ENCODE measurements at regions not wholly inside any gene's neighbourhood (a gene's known extent, or its start where the extent isn't known, plus 50 kb on each side); places are given as distances from the start of the nearest gene placed in this dataset.

GRCh38 chr6:21707524-21708319, 114.2 kb downstream of the SOX4 start:
- no peak for TF ChIP-seq POLR2A (IDR thresholded peaks at IDR 0.05; ENCODE audit: low read depth, low read length)
- TF ChIP-seq, protein P1, sequence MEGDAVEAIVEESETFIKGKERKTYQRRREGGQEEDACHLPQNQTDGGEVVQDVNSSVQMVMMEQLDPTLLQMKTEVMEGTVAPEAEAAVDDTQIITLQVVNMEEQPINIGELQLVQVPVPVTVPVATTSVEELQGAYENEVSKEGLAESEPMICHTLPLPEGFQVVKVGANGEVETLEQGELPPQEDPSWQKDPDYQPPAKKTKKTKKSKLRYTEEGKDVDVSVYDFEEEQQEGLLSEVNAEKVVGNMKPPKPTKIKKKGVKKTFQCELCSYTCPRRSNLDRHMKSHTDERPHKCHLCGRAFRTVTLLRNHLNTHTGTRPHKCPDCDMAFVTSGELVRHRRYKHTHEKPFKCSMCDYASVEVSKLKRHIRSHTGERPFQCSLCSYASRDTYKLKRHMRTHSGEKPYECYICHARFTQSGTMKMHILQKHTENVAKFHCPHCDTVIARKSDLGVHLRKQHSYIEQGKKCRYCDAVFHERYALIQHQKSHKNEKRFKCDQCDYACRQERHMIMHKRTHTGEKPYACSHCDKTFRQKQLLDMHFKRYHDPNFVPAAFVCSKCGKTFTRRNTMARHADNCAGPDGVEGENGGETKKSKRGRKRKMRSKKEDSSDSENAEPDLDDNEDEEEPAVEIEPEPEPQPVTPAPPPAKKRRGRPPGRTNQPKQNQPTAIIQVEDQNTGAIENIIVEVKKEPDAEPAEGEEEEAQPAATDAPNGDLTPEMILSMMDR (conservative IDR thresholded peaks at IDR 0.05; ENCODE audit: low read depth, low read length) = no peak
- TF ChIP-seq BHLHE40 (IDR thresholded peaks at IDR 0.05; ENCODE audit: low read depth, low read length) = no peak
- TF ChIP-seq, protein P2, sequence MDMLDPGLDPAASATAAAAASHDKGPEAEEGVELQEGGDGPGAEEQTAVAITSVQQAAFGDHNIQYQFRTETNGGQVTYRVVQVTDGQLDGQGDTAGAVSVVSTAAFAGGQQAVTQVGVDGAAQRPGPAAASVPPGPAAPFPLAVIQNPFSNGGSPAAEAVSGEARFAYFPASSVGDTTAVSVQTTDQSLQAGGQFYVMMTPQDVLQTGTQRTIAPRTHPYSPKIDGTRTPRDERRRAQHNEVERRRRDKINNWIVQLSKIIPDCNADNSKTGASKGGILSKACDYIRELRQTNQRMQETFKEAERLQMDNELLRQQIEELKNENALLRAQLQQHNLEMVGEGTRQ (IDR thresholded peaks at IDR 0.05; ENCODE audit: low read depth, low read length) = no peak
- TF ChIP-seq SMC3 (IDR thresholded peaks at IDR 0.05; ENCODE audit: low read depth, low read length) = no peak
- TF ChIP-seq MAZ (IDR thresholded peaks at IDR 0.05; ENCODE audit: borderline replicate concordance, low read depth, low read length) = no peak
- TF ChIP-seq RAD21 (IDR thresholded peaks at IDR 0.05; ENCODE audit: low read length) = no peak
- TF ChIP-seq CHD1 (IDR thresholded peaks at IDR 0.05; ENCODE audit: low read depth, low read length) = no peak
- TF ChIP-seq, protein P3, sequence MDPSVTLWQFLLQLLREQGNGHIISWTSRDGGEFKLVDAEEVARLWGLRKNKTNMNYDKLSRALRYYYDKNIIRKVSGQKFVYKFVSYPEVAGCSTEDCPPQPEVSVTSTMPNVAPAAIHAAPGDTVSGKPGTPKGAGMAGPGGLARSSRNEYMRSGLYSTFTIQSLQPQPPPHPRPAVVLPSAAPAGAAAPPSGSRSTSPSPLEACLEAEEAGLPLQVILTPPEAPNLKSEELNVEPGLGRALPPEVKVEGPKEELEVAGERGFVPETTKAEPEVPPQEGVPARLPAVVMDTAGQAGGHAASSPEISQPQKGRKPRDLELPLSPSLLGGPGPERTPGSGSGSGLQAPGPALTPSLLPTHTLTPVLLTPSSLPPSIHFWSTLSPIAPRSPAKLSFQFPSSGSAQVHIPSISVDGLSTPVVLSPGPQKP (IDR thresholded peaks at IDR 0.05; ENCODE audit: borderline replicate concordance, low read depth, low read length) = no peak
- TF ChIP-seq MXI1 (IDR thresholded peaks at IDR 0.05; ENCODE audit: borderline replicate concordance, low read depth, low read length) = no peak
- TF ChIP-seq MAFK (IDR thresholded peaks at IDR 0.05; ENCODE audit: low read depth, low read length) = no peak
- no peak for TF ChIP-seq CEBPB (IDR thresholded peaks at IDR 0.05; ENCODE audit: low read depth, low read length)
- TF ChIP-seq FOS (IDR thresholded peaks at IDR 0.05; ENCODE audit: low read depth, low read length) = no peak
- no peak for TF ChIP-seq RFX5 (IDR thresholded peaks at IDR 0.05; ENCODE audit: low read depth, low read length)
